Activated CD4-positive, alpha-beta T cell treated with anti-CD3 and anti-CD28 coated beads for 24 hours (primary cell): ENCODE measurements at regions not wholly inside any gene's neighbourhood (a gene's known extent, or its start where the extent isn't known, plus 50 kb on each side); places are given as distances from the start of the nearest gene placed in this dataset.

Source experiments
- DNase-seq, 2 donors: peaks; one replicate each; pipeline ENCODE4 v3.0.0-alpha.2; 2020; ENCODE audit warnings: low read depth in 2 of 2

GRCh38 chr12:24560192-24560775 lies 388.6 kb downstream of the BCAT1 start:
- no peak for DNase-seq

GRCh38 chr12:24557738-24558137 lies 391.2 kb downstream of the BCAT1 start:
- DNase-seq, result no peak

- no peak for DNase-seq
Observed at GRCh38 chr12:24555730-24556129, 393.2 kb downstream of the BCAT1 start.

- no peak for DNase-seq
Observed at GRCh38 chr12:24554612-24555295, 394.1 kb downstream of the BCAT1 start.

- DNase-seq, result no peak
Observed at GRCh38 chr12:24553259-24553658, 395.6 kb downstream of the BCAT1 start.

- no peak for DNase-seq
Observed at GRCh38 chr12:24551163-24551786, 397.6 kb downstream of the BCAT1 start.

- no peak for DNase-seq
Observed at GRCh38 chr12:24550609-24551008, 398.3 kb downstream of the BCAT1 start.

- DNase-seq, result no peak
Observed at GRCh38 chr12:24546661-24547060, 402.2 kb downstream of the BCAT1 start.

GRCh38 chr12:24546084-24546483 lies 402.8 kb downstream of the BCAT1 start:
- DNase-seq, result no peak

- no peak for DNase-seq
Observed at GRCh38 chr12:24544368-24544767, 404.5 kb downstream of the BCAT1 start.

- no peak for DNase-seq
Observed at GRCh38 chr12:24541193-24541871, 407.6 kb downstream of the BCAT1 start.

GRCh38 chr12:24539646-24540045 lies 409.3 kb downstream of the BCAT1 start:
- DNase-seq, result no peak

GRCh38 chr12:24537083-24537860 lies 411.6 kb downstream of the BCAT1 start:
- DNase-seq, result no peak

GRCh38 chr12:24535334-24536069 lies 413.4 kb downstream of the BCAT1 start:
- DNase-seq, result no peak

GRCh38 chr12:24534622-24535021 lies 414.3 kb downstream of the BCAT1 start:
- no peak for DNase-seq

GRCh38 chr12:24533716-24534352 lies 415.1 kb downstream of the BCAT1 start:
- DNase-seq, result no peak

GRCh38 chr12:24530689-24531088 lies 418.2 kb downstream of the BCAT1 start:
- DNase-seq, result no peak

- no peak for DNase-seq
Observed at GRCh38 chr12:24527102-24527501, 421.8 kb downstream of the BCAT1 start.

GRCh38 chr12:24522736-24523135 lies 426.2 kb downstream of the BCAT1 start:
- DNase-seq, result no peak

GRCh38 chr12:24519759-24520158 lies 429.1 kb downstream of the BCAT1 start:
- DNase-seq, result no peak

GRCh38 chr12:24517000-24517399 lies 431.9 kb downstream of the BCAT1 start:
- DNase-seq, result no peak
